ENCODE measurements at regions not wholly inside any gene's neighbourhood (a gene's known extent, or its start where the extent isn't known, plus 50 kb on each side); places are given as distances from the start of the nearest gene placed in this dataset.

GRCh38 chr3:106969596-106969995 is 407.6 kb upstream of the CCDC54 start:
- TF ChIP-seq, protein P1, sequence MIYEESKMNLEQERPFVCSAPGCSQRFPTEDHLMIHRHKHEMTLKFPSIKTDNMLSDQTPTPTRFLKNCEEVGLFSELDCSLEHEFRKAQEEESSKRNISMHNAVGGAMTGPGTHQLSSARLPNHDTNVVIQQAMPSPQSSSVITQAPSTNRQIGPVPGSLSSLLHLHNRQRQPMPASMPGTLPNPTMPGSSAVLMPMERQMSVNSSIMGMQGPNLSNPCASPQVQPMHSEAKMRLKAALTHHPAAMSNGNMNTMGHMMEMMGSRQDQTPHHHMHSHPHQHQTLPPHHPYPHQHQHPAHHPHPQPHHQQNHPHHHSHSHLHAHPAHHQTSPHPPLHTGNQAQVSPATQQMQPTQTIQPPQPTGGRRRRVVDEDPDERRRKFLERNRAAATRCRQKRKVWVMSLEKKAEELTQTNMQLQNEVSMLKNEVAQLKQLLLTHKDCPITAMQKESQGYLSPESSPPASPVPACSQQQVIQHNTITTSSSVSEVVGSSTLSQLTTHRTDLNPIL (CRISPR knock-in tag; IDR thresholded peaks at IDR 0.05; ENCODE audit: low read depth) = no peak
- TF ChIP-seq GLIS3 (CRISPR knock-in tag; IDR thresholded peaks at IDR 0.05) (no peak), CSRNP3 (CRISPR knock-in tag; IDR thresholded peaks at IDR 0.05) (no peak), PATZ1 (CRISPR knock-in tag; IDR thresholded peaks at IDR 0.05; ENCODE audit: borderline replicate concordance) (no peak), ZFP30 (CRISPR knock-in tag; IDR thresholded peaks at IDR 0.05) (no peak), OSR1 (CRISPR knock-in tag; IDR thresholded peaks at IDR 0.05) (no peak), ZFP3 (CRISPR knock-in tag; IDR thresholded peaks at IDR 0.05) (no peak), BACH2 (CRISPR knock-in tag; IDR thresholded peaks at IDR 0.05; ENCODE audit: borderline replicate concordance) (no peak), ISL1 (CRISPR knock-in tag; IDR thresholded peaks at IDR 0.05) (no peak)

All from SK-N-SH treated with all-trans-retinoic acid at 6 μM for 48 hours (cell line).